NB4 (cell line): ENCODE measurements at regions not wholly inside any gene's neighbourhood (a gene's known extent, or its start where the extent isn't known, plus 50 kb on each side); places are given as distances from the start of the nearest gene placed in this dataset.

Source experiments
- POLR2A ChIP-seq: IDR thresholded peaks from 2 replicates; pipeline ENCODE4 v1.6.1; 2011; ENCODE audit warnings: mild to moderate bottlenecking; ENCODE audit not compliant: insufficient read length; ENCODE audit errors: extremely low read depth
- TF ChIP-seq, protein P1 (sequence below): IDR thresholded peaks from one replicate; pipeline ENCODE4 v1.5.1; 2012; ENCODE audit warnings: low read depth, low read length

DNA sequence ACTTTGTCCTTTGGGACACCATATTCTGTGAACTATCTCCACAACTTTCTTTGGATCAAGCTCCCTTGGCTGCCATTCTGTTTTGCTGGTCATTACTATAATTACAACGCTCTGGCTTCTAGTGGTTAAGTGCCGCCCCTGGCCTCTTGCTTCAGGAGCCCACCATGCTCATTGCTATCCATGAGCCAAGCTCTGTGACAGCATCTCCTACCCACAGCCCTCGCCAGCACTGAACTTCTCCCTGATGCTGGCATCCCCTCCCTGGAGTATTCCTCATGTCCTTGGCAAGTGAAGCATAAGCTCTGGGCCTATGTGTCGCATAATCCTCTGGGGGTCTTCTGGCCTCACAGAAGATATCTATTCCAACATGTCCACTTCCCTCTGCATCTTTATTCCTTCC, 60.6 kb upstream of the DHX40 start:
- TF ChIP-seq, protein P1, sequence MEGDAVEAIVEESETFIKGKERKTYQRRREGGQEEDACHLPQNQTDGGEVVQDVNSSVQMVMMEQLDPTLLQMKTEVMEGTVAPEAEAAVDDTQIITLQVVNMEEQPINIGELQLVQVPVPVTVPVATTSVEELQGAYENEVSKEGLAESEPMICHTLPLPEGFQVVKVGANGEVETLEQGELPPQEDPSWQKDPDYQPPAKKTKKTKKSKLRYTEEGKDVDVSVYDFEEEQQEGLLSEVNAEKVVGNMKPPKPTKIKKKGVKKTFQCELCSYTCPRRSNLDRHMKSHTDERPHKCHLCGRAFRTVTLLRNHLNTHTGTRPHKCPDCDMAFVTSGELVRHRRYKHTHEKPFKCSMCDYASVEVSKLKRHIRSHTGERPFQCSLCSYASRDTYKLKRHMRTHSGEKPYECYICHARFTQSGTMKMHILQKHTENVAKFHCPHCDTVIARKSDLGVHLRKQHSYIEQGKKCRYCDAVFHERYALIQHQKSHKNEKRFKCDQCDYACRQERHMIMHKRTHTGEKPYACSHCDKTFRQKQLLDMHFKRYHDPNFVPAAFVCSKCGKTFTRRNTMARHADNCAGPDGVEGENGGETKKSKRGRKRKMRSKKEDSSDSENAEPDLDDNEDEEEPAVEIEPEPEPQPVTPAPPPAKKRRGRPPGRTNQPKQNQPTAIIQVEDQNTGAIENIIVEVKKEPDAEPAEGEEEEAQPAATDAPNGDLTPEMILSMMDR, result no peak
- no peak for TF ChIP-seq POLR2A
